Mesothelial cell of epicardium (in vitro differentiated cells): ENCODE measurements at regions not wholly inside any gene's neighbourhood (a gene's known extent, or its start where the extent isn't known, plus 50 kb on each side); places are given as distances from the start of the nearest gene placed in this dataset.
"Not testable (repeated sequence)": the region's sequence is repeated elsewhere in the genome, so short reads cannot be mapped to it uniquely, and the experiment has no call there.

ENCODE experiments used
- DNase-seq, 2 experiments: peaks; one replicate each; pipeline ENCODE4 v3.0.0; 2021; ENCODE audit warnings: low spot score in 2 of 2; ENCODE audit not compliant: unreplicated experiment in 2 of 2
- H3K27ac Mint-ChIP-seq: 2 replicates; pipeline ENCODE4 v1.8.0; 2021; ENCODE audit warnings: mixed read lengths
- H3K27me3 Mint-ChIP-seq: 2 replicates; pipeline ENCODE4 v1.8.0; 2021; ENCODE audit warnings: low read depth, mixed read lengths
- H3K36me3 Mint-ChIP-seq: 2 replicates; pipeline ENCODE4 v1.8.0; 2021; ENCODE audit warnings: mixed read lengths
- H3K4me1 Mint-ChIP-seq: 2 replicates; pipeline ENCODE4 v1.8.0; 2021; ENCODE audit warnings: mixed read lengths
- H3K4me3 Mint-ChIP-seq: 2 replicates; pipeline ENCODE4 v1.8.0; 2021; ENCODE audit warnings: mild to moderate bottlenecking, moderate library complexity, mixed read lengths
- H3K9me3 Mint-ChIP-seq: 2 replicates; pipeline ENCODE4 v1.8.0; 2021; ENCODE audit warnings: mixed read lengths
- CTCF ChIP-seq: fragments of 200-600 bp; sonication (generic); IDR thresholded peaks from one replicate; pipeline ENCODE4 v1.5.0; 2021; ENCODE audit warnings: antibody characterized with exemption; ENCODE audit not compliant: unreplicated experiment

GRCh38 chr11:134497586-134497985 lies 85.5 kb upstream of the B3GAT1 start:
- Mint-ChIP-seq H3K4me3 (no peak overlapping the region), H3K4me1 (no peaks in the 10 kb centered on the region), H3K27ac (no peak overlapping the region), H3K27me3 (peaks cover 31% of the 10 kb centered on the region), H3K36me3 (no peaks in the 10 kb centered on the region), H3K9me3 (peaks cover 24% of the 10 kb centered on the region)
- no peak for TF ChIP-seq CTCF
- no peak for DNase-seq

GRCh38 chr11:134496058-134496457 lies 84.0 kb upstream of the B3GAT1 start:
- not testable (repeated sequence) for H3K4me3 Mint-ChIP-seq, H3K4me1 Mint-ChIP-seq, DNase-seq, H3K36me3 Mint-ChIP-seq, H3K27ac Mint-ChIP-seq
- peaks cover 33% of the 10 kb centered on the region for H3K27me3 Mint-ChIP-seq
- H3K9me3 Mint-ChIP-seq: peaks cover 24% of the 10 kb centered on the region

- H3K4me1 Mint-ChIP-seq, H3K36me3 Mint-ChIP-seq, H3K4me3 Mint-ChIP-seq, DNase-seq, H3K27ac Mint-ChIP-seq: not testable (repeated sequence)
- H3K9me3 Mint-ChIP-seq: peaks cover 24% of the 10 kb centered on the region
- H3K27me3 Mint-ChIP-seq: peaks cover 39% of the 10 kb centered on the region
Observed at GRCh38 chr11:134494395-134494794, 82.4 kb upstream of the B3GAT1 start.

DNA sequence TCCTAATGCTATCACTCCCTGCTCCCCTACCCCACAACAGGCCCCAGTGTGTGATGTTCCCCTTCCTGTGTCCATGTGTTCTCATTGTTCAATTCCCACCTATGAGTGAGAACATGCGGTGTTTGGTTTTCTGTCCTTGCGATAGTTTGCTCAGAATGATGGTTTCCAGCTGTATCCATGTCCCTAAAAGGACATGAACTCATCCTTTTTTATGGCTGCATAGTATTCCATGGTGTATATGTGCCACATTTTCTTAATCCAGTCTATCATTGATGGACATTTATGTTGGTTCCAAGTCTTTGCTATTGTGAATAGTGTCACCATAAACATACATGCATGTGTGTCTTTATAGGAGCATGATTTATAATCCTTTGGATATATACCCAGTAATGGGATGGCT lies 80.4 kb upstream of the B3GAT1 start:
- H3K27ac Mint-ChIP-seq, DNase-seq, H3K36me3 Mint-ChIP-seq, H3K4me1 Mint-ChIP-seq, H3K4me3 Mint-ChIP-seq: not testable (repeated sequence)
- peaks cover 24% of the 10 kb centered on the region for H3K9me3 Mint-ChIP-seq
- peaks cover 46% of the 10 kb centered on the region for H3K27me3 Mint-ChIP-seq

DNA sequence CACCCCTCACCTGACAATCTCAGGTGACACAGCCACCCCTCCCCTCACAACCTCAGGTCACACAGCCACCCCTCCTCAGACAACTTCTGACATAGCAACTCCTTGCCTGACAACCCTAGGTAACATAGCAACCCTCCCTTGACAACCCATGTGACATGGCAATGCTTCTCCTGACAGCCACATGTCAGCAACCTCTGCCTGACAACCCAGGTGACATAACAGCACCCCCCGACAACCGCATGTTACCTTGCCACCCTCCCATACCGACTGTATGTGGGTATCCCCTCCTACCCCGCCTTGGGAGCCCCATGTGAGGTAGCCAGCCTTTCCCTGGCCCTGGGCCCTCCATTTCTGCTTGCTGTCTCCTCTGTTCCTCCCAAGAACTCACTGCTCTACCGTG lies 77.7 kb upstream of the B3GAT1 start:
- no peak for DNase-seq
- H3K27ac Mint-ChIP-seq: no peak overlapping the region
- no peaks in the 10 kb centered on the region for H3K36me3 Mint-ChIP-seq

DNA sequence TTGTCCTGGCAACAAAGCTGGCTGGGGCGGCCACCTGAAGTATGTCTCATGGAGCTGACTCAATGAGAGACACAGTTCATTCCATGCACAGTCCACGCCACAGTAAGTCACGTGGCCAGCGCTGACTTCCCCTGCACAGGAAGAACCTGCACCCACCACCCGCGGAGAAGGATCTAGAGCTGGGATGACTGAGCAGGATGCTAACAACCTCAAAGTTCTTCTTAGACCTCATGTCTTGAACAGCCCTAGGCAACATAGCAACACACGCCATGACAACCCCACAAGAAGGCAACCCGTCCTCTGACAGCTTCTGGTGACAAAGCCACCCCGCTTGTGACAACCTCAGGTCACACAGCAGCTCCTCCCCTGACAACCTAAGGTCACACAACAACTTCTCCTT lies 76.9 kb upstream of the B3GAT1 start:
- Mint-ChIP-seq H3K27ac (no peak overlapping the region), H3K36me3 (no peaks in the 10 kb centered on the region), H3K4me3 (no peak overlapping the region), H3K27me3 (peaks cover 51% of the 10 kb centered on the region), H3K9me3 (peaks cover 5% of the 10 kb centered on the region), H3K4me1 (no peaks in the 10 kb centered on the region)
- DNase-seq: no peak
- TF ChIP-seq CTCF: no peak

More for the DNA sequence above, 77.7 kb upstream of the B3GAT1 start:
- Mint-ChIP-seq H3K4me1 (no peaks in the 10 kb centered on the region), H3K9me3 (peaks cover 6% of the 10 kb centered on the region), H3K4me3 (no peak overlapping the region), H3K27me3 (peaks cover 43% of the 10 kb centered on the region)
- TF ChIP-seq CTCF: no peak

GRCh38 chr11:134488512-134488911 lies 76.5 kb upstream of the B3GAT1 start:
- Mint-ChIP-seq H3K36me3 (no peaks in the 10 kb centered on the region), H3K27me3 (peaks cover 55% of the 10 kb centered on the region), H3K4me3 (no peak overlapping the region), H3K4me1 (no peaks in the 10 kb centered on the region), H3K27ac (no peak overlapping the region), H3K9me3 (peaks cover 5% of the 10 kb centered on the region)
- DNase-seq: no peak
- no peak for TF ChIP-seq CTCF
